HFFc6 (cell line): ENCODE measurements at regions not wholly inside any gene's neighbourhood (a gene's known extent, or its start where the extent isn't known, plus 50 kb on each side); places are given as distances from the start of the nearest gene placed in this dataset.

Experiments
- DNase-seq: peaks from one replicate; pipeline ENCODE4 v3.0.0-alpha.2; 2018
- H3K27ac Mint-ChIP-seq: 2 replicates; pipeline ENCODE4 v1.8.0; 2020; ENCODE audit warnings: mild to moderate bottlenecking, mixed read lengths
- H3K27me3 Mint-ChIP-seq: 2 replicates; pipeline ENCODE4 v1.8.0; 2021; ENCODE audit warnings: mild to moderate bottlenecking, moderate library complexity, mixed read lengths; ENCODE audit not compliant: insufficient read depth
- H3K36me3 Mint-ChIP-seq: 2 replicates; pipeline ENCODE4 v1.8.0; 2021; ENCODE audit warnings: low read depth, mixed read lengths
- H3K4me1 Mint-ChIP-seq: 2 replicates; pipeline ENCODE4 v1.8.0; 2020; ENCODE audit warnings: low read depth, mixed read lengths
- H3K4me3 Mint-ChIP-seq: 2 replicates; pipeline ENCODE4 v1.8.0; 2020; ENCODE audit warnings: mild to moderate bottlenecking, moderate library complexity, mixed read lengths
- H3K9me3 Mint-ChIP-seq: 2 replicates; pipeline ENCODE4 v1.8.0; 2020; ENCODE audit warnings: mild to moderate bottlenecking, mixed read lengths
- TF ChIP-seq, protein P1 (sequence below): fragments of 200-600 bp; sonication (generic); IDR thresholded peaks from 2 replicates; pipeline ENCODE4 v1.5.0; 2021; ENCODE audit warnings: antibody characterized with exemption, mild to moderate bottlenecking

DNA sequence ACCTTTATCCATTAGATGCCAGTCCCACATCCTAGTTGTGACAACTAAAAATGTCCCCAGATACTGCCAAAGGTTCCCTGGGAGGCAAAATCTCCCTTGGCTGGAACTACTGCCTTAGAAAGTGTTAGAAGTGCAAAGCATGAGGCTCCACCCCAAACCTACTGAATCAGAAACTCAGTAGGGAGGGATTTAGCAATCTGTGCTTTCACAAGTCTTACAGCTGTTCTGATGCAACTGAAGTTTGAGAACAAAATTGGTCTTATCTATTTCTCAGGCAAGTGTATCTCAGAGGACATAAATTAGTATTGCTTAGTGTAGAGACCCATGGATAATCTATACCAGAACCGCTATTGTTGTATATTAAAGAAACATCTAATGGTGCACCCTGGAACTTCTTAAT is 70.2 kb downstream of the CLDN1 start:
- Mint-ChIP-seq H3K27ac (no peak overlapping the region), H3K9me3 (no peaks in the 10 kb centered on the region), H3K36me3 (no peaks in the 10 kb centered on the region), H3K27me3 (no peaks in the 10 kb centered on the region), H3K4me1 (no peaks in the 10 kb centered on the region), H3K4me3 (no peak overlapping the region)
- TF ChIP-seq, protein P1, sequence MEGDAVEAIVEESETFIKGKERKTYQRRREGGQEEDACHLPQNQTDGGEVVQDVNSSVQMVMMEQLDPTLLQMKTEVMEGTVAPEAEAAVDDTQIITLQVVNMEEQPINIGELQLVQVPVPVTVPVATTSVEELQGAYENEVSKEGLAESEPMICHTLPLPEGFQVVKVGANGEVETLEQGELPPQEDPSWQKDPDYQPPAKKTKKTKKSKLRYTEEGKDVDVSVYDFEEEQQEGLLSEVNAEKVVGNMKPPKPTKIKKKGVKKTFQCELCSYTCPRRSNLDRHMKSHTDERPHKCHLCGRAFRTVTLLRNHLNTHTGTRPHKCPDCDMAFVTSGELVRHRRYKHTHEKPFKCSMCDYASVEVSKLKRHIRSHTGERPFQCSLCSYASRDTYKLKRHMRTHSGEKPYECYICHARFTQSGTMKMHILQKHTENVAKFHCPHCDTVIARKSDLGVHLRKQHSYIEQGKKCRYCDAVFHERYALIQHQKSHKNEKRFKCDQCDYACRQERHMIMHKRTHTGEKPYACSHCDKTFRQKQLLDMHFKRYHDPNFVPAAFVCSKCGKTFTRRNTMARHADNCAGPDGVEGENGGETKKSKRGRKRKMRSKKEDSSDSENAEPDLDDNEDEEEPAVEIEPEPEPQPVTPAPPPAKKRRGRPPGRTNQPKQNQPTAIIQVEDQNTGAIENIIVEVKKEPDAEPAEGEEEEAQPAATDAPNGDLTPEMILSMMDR: no peak
- DNase-seq: peak; percentile 10

DNA sequence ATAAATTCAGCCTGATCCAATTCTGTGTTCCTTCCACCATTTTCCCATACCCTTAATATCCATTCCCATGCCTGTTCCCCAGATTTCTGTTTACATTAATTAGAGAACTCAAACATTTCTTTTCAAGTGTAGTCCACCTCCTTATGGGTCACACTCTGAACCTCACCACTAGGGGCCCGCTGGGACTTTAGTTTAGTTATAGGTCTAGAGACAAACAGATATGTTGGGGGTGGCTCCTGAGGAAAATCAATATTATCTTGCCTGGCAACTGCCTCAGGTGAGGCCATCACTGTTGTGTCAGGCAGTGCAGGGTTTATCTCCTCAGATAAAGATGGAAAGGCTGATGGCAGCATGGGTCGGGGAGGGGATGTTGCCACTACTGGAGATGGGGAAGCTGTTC is 72.8 kb downstream of the CLDN1 start:
- no peak overlapping the region for H3K4me3 Mint-ChIP-seq
- TF ChIP-seq, protein P1: peak; percentile 34

DNA sequence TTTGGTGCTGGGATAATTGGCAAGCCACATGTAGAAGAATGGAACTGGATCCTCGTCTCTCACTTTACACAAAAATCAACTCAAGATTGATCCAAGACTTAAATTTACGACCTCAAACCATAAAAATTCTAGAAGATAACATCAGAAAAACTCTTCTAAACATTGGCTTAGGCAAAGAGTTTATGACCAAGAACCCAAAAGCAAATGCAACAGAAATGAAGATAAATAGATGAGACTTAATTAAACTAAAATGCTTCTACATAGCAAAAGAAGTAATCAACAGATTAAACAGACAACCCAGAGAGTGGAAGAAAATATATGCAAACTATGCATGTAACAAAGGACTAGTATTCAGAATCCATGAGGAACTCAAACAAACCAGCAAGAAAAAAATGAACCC is 80.1 kb downstream of the CLDN1 start:
- peaks cover 30% of the 10 kb centered on the region for H3K9me3 Mint-ChIP-seq
- peaks cover 2% of the 10 kb centered on the region; the same call in 1 of the 2 replicates for H3K27me3 Mint-ChIP-seq
- TF ChIP-seq, protein P1: no peak
- no peak overlapping the region for H3K27ac Mint-ChIP-seq
- no peak overlapping the region for H3K4me3 Mint-ChIP-seq
- no peaks in the 10 kb centered on the region for H3K4me1 Mint-ChIP-seq
- DNase-seq: no peak
- H3K36me3 Mint-ChIP-seq: peaks cover 15% of the 10 kb centered on the region

More for the DNA sequence above, 72.8 kb downstream of the CLDN1 start:
- DNase-seq: no peak
- Mint-ChIP-seq H3K4me1 (no peaks in the 10 kb centered on the region), H3K36me3 (peaks cover 7% of the 10 kb centered on the region; the same call in 1 of the 2 replicates), H3K27ac (no peak overlapping the region), H3K27me3 (no peaks in the 10 kb centered on the region), H3K9me3 (peaks cover 18% of the 10 kb centered on the region)

DNA sequence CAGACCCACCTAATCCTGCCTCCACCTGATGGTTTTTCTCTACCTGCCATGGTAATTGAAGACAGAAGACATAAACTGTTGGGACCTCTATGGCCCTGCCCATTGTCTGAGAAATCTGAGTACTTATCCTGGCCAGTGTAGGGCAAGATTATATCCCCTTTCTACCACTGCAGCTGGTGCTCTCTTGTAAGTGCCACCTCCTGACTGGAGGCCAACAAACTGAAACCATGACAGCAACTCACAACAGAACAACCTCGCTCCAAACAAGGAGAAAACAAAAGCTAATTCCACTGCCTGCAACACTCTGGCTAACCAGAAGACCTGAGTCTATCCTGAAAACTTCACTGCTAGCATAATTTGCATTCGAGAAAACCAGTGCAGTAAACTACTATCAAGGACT is 82.9 kb downstream of the CLDN1 start:
- TF ChIP-seq, protein P1: no peak
- H3K4me3 Mint-ChIP-seq: no peak overlapping the region
- H3K27me3 Mint-ChIP-seq: peaks cover 2% of the 10 kb centered on the region; the same call in 1 of the 2 replicates
- H3K4me1 Mint-ChIP-seq: no peaks in the 10 kb centered on the region
- no peak overlapping the region for H3K27ac Mint-ChIP-seq
- H3K36me3 Mint-ChIP-seq: peaks cover 8% of the 10 kb centered on the region
- no peak for DNase-seq
- H3K9me3 Mint-ChIP-seq: peaks cover 12% of the 10 kb centered on the region; the same call in 1 of the 2 replicates

- peaks cover 8% of the 10 kb centered on the region for H3K36me3 Mint-ChIP-seq
- no peaks in the 10 kb centered on the region for H3K4me1 Mint-ChIP-seq
- TF ChIP-seq, protein P1: no peak
- no peak for DNase-seq
- H3K27me3 Mint-ChIP-seq: peaks cover 2% of the 10 kb centered on the region; the same call in 1 of the 2 replicates
- H3K27ac Mint-ChIP-seq: no peak overlapping the region
- H3K4me3 Mint-ChIP-seq: no peak overlapping the region
- peaks cover 12% of the 10 kb centered on the region; the same call in 1 of the 2 replicates for H3K9me3 Mint-ChIP-seq
These were observed 83.4 kb downstream of the CLDN1 start for GRCh38 chr3:190238871-190239270.

DNA sequence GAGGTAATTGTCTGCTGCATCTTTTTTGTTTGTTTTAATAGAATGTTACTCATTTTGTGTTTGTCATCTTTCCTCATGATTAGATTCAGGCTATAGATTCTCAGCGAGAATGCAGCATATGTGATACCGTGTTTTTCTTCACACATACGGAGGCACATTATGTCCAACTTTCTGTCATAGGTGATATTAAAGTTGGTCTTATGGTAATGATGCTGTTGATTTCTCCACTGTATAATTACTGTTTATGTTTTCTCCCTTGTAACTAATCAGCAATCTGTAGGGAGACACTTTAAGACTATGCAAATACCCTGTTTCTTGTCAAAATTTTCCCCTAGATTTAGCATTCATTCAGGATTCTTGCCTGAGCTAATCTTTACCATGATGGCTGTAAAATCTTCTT is 87.6 kb downstream of the CLDN1 start:
- peaks cover 40% of the 10 kb centered on the region for H3K4me1 Mint-ChIP-seq
- H3K27me3 Mint-ChIP-seq: no peaks in the 10 kb centered on the region
- TF ChIP-seq, protein P1: no peak
- peaks cover under 1% of the 10 kb centered on the region; the same call in 1 of the 2 replicates for H3K9me3 Mint-ChIP-seq
- no peak overlapping the region for H3K4me3 Mint-ChIP-seq
- H3K36me3 Mint-ChIP-seq: no peaks in the 10 kb centered on the region
- DNase-seq: no peak
- H3K27ac Mint-ChIP-seq: no peak overlapping the region
